HG03521 (cell line): ENCODE measurements at regions not wholly inside any gene's neighbourhood (a gene's known extent, or its start where the extent isn't known, plus 50 kb on each side); places are given as distances from the start of the nearest gene placed in this dataset.

Experiments used
- ATAC-seq: cut with Tn5 transposase; IDR thresholded peaks from one replicate; pipeline ENCODE4 v1.9.1; 2021; ENCODE audit warnings: mild to moderate bottlenecking, moderate library complexity; ENCODE audit not compliant: unreplicated experiment

DNA sequence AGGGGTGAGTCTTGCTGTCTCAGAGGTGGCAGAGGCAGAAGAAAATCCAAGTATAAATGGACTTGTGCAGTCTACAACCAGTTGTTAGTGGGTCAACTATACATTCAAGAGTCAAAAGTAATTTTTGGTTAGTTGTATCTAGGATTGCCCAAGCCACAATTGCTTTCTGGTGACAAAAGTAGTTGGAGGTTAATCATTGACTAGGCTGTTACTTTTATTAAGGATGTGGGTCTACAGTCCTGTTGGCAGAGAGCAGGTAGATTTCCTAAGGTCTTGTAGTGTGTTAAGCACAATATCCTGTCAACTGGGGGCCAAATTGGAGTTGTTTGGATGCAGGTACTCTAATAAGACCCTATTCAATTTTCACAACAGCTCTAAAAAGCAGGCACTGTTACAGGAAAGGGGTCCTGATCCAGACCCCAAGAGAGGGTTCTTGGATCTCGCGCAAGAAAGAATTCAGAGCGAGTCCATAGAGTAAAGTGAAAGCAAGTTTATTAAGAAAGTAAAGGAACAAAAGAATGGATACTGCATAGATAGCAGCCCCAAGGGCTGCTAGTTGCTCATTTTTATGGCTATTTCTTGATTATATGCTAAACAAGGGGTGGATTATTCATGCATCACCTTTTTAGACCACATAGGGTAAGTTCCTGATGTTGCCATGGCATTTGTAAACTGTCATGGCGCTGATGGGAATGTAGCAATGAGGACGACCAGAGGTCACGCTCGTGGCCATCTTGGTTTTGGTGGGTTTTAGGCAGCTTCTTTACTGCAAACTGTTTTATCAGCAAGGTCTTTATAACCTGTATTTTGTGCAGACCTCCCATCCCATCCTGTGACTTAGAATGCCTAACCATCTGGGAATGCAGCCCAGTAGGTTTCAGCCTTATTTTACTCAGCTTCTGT, 232.6 kb upstream of the SRRM4 start:
- ATAC-seq = no peak

DNA sequence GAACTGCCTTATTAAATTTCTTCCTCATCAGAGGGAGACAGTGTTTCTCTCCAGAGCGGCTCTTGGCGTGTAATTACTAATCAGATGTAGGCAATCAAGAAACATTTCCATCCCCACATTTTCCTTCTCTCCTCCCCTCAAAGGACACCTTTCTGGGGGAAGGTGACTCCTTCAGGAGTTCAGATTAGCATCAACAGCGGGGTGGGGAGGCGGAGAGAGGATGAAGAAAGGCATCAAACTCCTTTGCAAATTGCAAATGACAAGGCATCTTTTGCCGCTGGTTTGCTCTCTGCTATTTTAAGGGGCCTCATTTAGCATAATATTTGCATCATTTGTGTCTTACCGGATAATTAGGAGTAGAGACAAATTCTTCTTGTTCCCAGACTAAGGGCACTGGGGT, 231.7 kb upstream of the SRRM4 start:
- no peak for ATAC-seq

DNA sequence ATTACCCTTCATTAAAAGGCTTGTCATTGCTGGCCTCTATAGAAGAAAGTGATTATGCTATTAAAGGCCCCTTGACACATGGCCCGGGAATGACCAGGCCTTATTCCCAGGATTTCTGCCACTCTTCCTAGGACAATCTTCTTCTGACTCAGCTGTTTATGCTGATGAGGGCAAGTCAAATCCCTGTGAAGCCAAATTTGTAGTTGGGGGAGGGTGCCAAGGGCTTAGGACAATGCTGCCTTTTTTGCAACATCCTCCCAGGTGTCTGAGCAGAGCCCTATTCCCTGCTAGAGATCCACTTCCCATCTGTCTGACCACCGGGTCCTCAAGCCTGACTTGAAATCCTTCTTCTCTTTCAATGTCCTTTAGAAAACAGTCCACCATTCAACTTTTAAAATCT, 230.7 kb upstream of the SRRM4 start:
- no peak for ATAC-seq

DNA sequence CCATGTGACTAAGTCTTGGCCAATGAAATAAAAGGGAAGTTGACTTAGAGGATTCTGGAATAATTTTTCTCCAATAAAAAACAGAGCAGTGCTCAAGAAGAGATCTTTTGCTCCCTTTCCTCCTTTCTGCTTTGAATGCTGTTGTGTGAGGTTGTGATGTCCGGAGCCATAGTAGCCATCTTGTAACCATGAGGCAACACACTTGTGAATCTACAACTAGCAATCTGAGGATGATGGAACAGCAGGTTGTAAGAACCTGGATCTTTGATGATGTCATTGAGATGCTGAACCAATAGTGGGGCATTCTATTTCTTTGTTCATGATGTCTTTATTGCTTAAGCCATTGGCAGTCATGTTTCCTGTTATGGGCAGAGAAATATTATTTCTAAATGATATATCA, 230.0 kb upstream of the SRRM4 start:
- no peak for ATAC-seq

DNA sequence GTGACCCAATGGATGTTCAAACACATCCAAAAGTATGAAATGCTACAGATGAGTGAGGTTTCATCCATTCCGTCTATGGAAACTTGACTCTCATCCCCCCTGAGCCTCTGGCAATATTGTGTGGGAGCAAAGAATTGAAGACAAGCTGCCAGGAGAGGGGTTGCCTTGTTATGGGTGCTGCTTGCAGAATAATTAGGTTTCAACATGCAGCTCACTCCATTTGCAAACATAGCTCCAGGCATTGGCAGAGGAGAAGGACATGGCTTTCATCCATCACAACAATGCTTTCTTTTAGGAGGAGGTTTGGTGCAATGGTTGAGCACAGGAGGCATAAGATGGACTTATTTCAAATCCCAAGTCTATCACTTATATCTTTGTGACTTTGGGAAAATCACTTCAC, 220.7 kb upstream of the SRRM4 start:
- ATAC-seq = no peak

DNA sequence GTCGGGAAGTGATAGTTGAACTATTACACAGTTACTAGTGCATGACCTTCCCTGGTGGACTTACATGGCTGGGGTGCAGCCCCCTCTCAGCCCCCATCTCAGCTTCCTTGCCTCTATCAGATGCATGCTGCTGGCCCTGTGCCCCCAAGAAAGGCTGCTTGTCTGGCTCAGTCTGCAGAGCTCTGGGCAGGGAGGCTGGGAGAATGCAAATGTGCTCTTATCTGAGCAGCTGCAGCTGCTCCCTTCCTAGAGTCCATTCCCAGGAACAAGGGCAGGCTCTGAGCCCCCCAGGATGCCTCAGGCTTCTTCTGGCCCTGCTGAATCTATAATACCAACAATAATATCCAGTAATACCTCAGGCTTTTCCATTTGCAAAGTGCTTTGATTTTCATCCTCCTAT, 218.1 kb upstream of the SRRM4 start:
- ATAC-seq = no peak

- ATAC-seq = no peak
Measured at GRCh38 chr12:118773956-118774723, 207.2 kb upstream of the SRRM4 start.

DNA sequence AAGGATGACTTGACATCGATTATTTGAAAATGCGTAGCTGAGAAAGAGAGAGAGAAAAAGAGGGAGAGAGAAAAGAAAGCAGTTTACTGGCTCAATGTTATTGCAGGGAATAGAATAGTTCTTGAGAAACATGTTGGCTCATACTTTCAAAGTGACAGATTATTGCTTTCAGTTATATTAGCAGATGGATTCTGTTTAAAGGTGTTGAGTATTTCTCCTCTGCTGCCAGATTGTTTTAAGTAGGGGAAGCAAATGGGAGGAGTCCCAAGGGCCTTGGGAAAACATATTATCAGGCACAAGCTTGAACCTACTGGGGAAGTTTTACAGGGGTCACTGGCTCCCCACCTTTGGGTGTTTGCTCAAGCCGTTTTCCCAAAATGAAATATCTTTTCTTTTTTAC, 203.8 kb upstream of the SRRM4 start:
- no peak for ATAC-seq

GRCh38 chr12:118778077-118778476, 203.3 kb upstream of the SRRM4 start:
- ATAC-seq = no peak

- no peak for ATAC-seq
Measured at GRCh38 chr12:118780939-118781338, 200.4 kb upstream of the SRRM4 start.

- no peak for ATAC-seq
Measured at GRCh38 chr12:118781692-118782091, 199.6 kb upstream of the SRRM4 start.

- no peak for ATAC-seq
Measured at GRCh38 chr12:118783703-118784102, 197.6 kb upstream of the SRRM4 start.

GRCh38 chr12:118790578-118790977, 190.8 kb upstream of the SRRM4 start:
- no peak for ATAC-seq

DNA sequence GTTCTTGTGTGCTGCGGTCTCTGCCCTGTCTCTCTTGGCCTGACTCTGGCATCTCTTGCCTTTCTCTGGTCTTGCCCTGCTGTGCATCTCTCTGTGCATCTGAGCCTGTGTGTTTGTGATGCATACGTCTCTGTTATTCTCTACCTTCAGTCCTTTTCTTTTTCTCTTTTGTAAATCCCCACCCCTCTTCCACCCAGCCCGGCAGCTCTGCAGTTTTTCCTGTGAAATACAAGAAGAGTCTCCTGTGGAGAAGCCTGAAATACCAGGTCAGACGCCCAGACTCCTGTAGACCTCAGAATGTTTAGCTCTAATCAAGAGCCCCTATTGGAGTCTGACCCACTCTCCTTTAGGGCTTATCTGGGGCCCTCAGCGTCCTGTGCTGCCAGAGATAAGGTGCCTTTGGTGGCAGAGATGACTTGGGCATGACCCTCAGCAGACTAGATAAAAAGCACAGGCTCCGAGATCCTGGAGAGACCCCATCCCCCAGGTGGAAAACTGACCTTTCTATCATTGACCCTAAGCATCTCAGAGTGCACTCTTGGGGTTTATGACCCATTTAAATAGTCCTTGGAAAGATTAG, 167.5 kb upstream of the SRRM4 start:
- no peak for ATAC-seq

DNA sequence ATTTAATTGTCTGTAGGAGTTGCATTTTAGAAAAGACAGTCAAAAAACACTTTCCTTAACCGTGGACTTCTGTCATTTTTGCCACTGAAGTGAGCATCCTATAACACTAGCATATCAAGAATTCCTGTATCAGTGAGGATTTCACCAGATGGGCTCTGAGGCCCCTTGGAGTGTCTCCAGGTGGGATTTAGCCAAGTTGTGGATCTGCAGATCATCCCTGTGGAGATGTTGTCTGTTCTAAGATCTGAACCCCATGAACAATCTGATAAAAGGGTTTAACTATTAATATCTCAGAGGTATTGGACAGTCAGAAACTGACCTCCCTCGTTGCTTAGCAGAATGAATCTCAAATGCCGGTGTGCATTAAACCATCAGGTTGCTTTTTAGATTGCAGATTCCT, 165.0 kb upstream of the SRRM4 start:
- no peak for ATAC-seq

- ATAC-seq = no peak
Measured at GRCh38 chr12:118821386-118821925, 159.9 kb upstream of the SRRM4 start.

GRCh38 chr12:118822512-118822911, 158.8 kb upstream of the SRRM4 start:
- ATAC-seq = no peak

- no peak for ATAC-seq
Measured at GRCh38 chr12:118827047-118827446, 154.3 kb upstream of the SRRM4 start.

DNA sequence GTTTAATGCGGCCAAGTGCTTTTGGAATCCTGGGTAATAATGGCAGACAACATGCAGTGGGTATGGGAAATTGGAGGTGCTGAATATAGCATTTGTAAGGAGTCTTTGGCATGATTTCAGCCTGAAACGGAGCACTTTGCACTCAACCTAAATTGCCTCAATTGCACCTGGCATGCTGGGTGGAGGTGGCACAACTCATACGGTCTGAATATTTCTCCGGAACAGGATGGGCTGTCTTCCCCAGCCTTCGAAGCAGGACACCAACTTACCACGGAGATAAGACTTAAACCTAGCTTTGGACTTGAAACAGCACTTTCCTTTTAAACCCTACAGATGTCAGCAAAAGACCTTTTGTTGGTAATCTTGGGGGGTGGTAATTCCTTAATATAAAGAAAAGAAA, 153.7 kb upstream of the SRRM4 start:
- no peak for ATAC-seq

DNA sequence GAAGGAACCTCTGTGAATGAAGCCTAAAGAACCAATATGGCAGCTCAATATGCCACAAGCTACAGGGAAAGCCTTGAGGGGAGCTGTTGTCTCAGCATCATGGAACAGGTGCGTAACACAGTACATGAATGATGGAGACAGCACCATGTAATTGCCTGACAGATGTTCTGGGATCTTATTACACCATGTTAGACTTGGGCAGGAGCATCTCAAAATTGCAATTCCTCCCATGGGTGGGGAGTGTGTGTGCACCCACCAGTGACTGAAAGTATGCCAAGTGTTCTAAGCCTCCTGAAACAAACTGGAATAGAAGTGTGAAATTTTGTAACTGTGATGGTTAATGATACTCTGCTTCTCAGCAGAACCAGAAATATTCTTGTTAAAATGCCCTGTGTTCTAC, 151.0 kb upstream of the SRRM4 start:
- no peak for ATAC-seq

DNA sequence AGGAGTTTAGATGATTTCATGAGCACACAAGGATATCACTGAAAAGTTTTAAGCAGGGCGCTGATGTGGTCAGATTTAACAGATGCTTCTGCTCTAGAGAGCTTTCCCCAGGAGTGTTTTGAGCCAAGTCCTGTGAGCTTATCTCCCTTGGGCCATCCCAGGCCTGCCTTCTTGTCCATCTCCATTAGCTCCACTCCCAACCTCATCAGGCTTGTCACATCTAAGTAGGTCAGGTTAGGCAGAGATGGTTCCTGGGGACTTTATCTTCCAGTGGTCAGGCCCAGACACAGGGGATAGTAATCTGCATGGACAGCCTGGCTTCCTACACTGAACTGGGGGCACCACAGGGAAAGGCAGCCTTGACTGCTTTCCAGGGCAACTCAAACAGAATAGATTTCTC, 145.4 kb upstream of the SRRM4 start:
- no peak for ATAC-seq

DNA sequence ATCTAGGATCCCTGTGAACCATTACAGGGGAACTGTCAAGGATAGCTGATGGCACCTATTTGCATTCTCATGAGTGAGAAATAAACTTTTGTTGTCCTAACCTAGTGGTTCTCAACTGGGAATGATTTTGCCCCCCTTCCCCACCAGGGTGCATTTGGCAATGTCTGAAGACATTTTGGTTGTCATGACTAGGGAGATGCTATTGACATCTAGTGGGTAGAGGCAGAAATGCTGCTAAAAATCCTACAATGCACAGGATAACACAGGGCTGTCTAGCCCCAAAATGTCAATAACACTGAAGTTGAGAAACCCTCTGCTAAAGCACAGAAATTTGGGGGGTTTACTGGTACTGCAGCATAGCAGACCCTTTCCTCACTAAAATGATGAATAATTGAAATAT, 140.9 kb upstream of the SRRM4 start:
- no peak for ATAC-seq
